GM06990 (cell line): ENCODE measurements at regions not wholly inside any gene's neighbourhood (a gene's known extent, or its start where the extent isn't known, plus 50 kb on each side); places are given as distances from the start of the nearest gene placed in this dataset.

Source experiments
- DNase-seq: peaks from one replicate; pipeline ENCODE4 v3.0.0-alpha.2; 2011; ENCODE audit not compliant: insufficient read length; ENCODE audit errors: extremely low read depth
- H3K27me3 ChIP-seq: replicated peaks from 2 replicates; pipeline ENCODE4 v1.6.0; 2011; ENCODE audit warnings: low read length; ENCODE audit not compliant: control insufficient read depth, insufficient read depth
- H3K36me3 ChIP-seq: 2 replicates; pipeline ENCODE4 v1.5.1; 2011; ENCODE audit warnings: low read length; ENCODE audit not compliant: control insufficient read depth, insufficient read depth
- H3K4me3 ChIP-seq: replicated peaks from 2 replicates; pipeline ENCODE4 v1.5.1; 2011; ENCODE audit warnings: low read depth, mild to moderate bottlenecking, control low read depth, low read length
- TF ChIP-seq, protein P1 (sequence below): IDR thresholded peaks from 2 replicates; pipeline ENCODE4 v1.5.1; 2011; ENCODE audit warnings: low read length, control low read depth, mild to moderate bottlenecking, inconsistent platforms; ENCODE audit not compliant: insufficient read depth, poor library complexity, severe bottlenecking

DNA sequence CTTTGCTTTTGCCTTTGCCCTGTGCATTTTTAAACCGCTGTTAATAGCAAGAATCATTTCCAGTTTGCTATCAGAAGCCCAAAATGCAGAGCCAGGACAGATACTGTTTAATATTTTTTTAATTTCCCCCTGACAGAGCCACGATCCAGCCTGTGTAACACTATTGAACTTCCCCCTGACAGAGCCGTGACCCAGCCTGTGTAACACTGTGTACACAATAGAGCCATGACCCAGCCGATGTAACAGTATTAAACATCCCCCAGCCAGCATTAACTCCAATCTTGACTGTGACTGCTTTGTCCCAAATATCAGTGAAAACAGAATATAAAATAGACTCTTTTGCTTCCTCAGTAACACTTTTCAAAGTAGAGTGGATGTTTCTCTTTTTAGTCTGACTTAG, 607.9 kb upstream of the CDH5 start:
- TF ChIP-seq, protein P1, sequence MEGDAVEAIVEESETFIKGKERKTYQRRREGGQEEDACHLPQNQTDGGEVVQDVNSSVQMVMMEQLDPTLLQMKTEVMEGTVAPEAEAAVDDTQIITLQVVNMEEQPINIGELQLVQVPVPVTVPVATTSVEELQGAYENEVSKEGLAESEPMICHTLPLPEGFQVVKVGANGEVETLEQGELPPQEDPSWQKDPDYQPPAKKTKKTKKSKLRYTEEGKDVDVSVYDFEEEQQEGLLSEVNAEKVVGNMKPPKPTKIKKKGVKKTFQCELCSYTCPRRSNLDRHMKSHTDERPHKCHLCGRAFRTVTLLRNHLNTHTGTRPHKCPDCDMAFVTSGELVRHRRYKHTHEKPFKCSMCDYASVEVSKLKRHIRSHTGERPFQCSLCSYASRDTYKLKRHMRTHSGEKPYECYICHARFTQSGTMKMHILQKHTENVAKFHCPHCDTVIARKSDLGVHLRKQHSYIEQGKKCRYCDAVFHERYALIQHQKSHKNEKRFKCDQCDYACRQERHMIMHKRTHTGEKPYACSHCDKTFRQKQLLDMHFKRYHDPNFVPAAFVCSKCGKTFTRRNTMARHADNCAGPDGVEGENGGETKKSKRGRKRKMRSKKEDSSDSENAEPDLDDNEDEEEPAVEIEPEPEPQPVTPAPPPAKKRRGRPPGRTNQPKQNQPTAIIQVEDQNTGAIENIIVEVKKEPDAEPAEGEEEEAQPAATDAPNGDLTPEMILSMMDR: no peak
- H3K4me3 ChIP-seq: no peak overlapping the region
- no peaks in the 10 kb centered on the region for H3K27me3 ChIP-seq
- H3K36me3 ChIP-seq: no peaks in the 10 kb centered on the region
- no peak for DNase-seq

DNA sequence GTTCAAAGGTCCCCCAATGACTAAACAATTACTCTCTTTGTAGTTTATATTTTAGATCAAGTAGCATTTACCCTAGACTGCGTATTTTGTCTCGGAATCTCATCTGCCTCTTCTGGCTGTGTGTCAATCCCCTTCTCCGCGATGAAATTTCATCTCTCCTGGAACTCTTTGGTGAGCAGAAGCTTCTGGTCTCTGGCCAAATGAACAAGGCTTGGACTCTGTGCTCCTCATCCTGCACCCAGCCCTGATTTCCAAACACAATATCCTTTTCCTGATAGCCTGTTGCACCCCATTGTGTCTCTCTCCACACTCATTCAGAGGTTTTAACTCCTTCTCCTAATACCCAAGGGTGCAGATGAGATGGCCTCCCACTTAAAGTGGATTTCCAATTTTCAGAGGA, 609.4 kb upstream of the CDH5 start:
- TF ChIP-seq, protein P1: no peak
- Histone ChIP-seq H3K4me3 (no peak overlapping the region), H3K36me3 (no peaks in the 10 kb centered on the region), H3K27me3 (no peaks in the 10 kb centered on the region)
- DNase-seq: no peak

DNA sequence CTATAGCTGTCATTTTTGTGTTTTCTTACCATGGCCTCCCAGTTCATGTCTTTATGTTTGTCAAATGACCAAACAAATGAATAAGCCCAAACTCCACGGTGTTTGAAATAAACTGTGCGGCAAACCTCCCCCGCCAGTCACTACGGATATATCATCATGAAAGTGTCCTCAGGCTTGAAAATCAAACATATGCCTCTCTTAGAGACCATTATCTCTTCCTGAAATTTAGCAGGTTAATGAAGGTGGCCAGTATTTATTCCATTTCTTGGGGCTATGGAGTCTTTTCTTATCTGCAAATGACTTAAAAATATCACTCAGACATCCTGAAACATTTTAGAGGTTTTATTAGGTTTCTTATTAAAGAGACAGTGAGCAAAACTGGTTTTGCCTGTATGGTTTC, 610.3 kb upstream of the CDH5 start:
- TF ChIP-seq, protein P1: no peak
- no peaks in the 10 kb centered on the region for H3K36me3 ChIP-seq
- H3K27me3 ChIP-seq: no peaks in the 10 kb centered on the region
- DNase-seq: no peak
- no peak overlapping the region for H3K4me3 ChIP-seq

DNA sequence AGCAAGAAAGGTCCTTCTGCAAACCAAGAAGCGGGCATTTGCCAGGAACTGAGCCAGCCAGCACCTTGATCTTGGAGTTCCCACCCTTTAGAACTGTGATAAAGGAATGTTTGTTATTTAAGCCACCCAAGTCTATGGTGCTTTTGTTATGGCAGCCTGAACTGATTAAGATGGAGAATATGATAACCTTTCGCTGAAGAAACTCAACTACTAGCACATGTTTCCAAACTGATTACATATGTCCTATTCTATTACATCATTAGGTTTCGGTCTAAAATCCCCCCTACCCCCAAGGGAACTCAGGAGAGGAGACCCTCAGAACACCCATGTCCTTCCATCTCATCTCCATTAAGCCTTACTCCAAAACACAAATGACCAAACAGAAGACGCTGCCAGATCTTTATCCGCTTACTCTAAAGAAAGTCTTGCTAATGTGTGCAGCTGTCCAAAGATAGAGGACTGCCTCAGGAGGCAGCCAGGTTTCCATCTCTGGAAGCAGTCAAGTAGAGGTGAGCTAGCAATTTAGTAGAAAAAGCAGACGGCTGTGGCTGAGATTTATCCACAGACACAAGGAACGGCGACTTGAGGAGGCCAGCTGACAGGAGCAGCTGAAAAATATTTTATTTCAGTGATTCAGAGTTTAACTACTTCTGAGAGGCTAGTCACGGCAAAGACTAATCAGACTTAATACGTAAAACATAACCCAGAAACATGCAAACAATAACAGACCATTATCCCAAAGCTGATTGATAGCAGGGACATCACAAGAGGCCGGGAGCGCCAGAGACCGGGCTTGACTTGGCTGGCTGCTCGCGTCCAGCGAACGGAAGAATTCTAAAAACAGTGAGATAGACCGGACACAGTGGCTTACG, 611.4 kb upstream of the CDH5 start:
- TF ChIP-seq, protein P1: no peak
- Histone ChIP-seq H3K36me3 (no peaks in the 10 kb centered on the region), H3K27me3 (no peaks in the 10 kb centered on the region), H3K4me3 (no peak overlapping the region)
- DNase-seq: no peak

DNA sequence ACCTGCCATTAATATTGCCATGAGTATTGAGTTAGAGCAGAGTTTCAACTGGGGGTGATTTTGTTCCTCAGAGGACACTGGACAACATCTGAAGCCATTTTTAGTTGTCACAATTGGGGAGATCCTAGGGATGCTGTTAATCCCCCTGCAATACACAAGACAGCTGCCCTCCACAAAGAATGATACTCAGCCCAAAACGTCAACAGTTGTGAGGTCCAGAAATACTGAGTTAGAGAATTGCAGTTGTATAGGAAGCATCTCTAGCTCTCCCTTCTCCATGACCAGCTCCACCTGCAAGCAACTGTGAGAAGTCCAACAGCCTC, 614.0 kb upstream of the CDH5 start:
- TF ChIP-seq, protein P1: no peak
- H3K36me3 ChIP-seq: no peaks in the 10 kb centered on the region
- no peak for DNase-seq
- no peak overlapping the region for H3K4me3 ChIP-seq
- H3K27me3 ChIP-seq: no peaks in the 10 kb centered on the region
